Activated CD4-positive, alpha-beta memory T cell treated with anti-CD3 and anti-CD28 coated beads for 36 hours (primary cell): ENCODE measurements at regions not wholly inside any gene's neighbourhood (a gene's known extent, or its start where the extent isn't known, plus 50 kb on each side); places are given as distances from the start of the nearest gene placed in this dataset.

Experiments
- CTCF ChIA-PET: fragments of 350-600 bp; sonication (Branson Sonifier 250); formaldehyde crosslinking; loops from one replicate; lab custom pipeline; 2021; ENCODE audit warnings: antibody characterized with exemption, inconsistent platforms; lab: Charles Lee
- POLR2A ChIA-PET: fragments of 350-600 bp; sonication (Branson Sonifier 250); formaldehyde crosslinking; loops from one replicate; lab custom pipeline; 2021; ENCODE audit warnings: antibody characterized with exemption; lab: Charles Lee
- DNase-seq: peaks from one replicate; pipeline ENCODE4 v3.0.0-alpha.2; 2020
- H3K27ac Mint-ChIP-seq: one replicate; pipeline ENCODE4 v1.8.0; 2021; ENCODE audit warnings: mixed read lengths
- H3K27me3 Mint-ChIP-seq: one replicate; pipeline ENCODE4 v1.8.0; 2021; ENCODE audit warnings: mixed read lengths
- H3K36me3 Mint-ChIP-seq: one replicate; pipeline ENCODE4 v1.8.0; 2021; ENCODE audit warnings: mixed read lengths
- H3K4me1 Mint-ChIP-seq: one replicate; pipeline ENCODE4 v1.8.0; 2021; ENCODE audit warnings: low read depth, mixed read lengths
- H3K4me3 Mint-ChIP-seq: one replicate; pipeline ENCODE4 v1.8.0; 2021; ENCODE audit warnings: mild to moderate bottlenecking, mixed read lengths
- H3K9me3 Mint-ChIP-seq: one replicate; pipeline ENCODE4 v1.8.0; 2021; ENCODE audit warnings: mixed read lengths
- intact Hi-C: fragments of 100-400 bp; cut with micrococcal nuclease; formaldehyde crosslinking; loops from one replicate; pipeline ENCODE4 v1.15.1; 2023

- POLR2A ChIA-PET: no interaction called here
- CTCF ChIA-PET: no interaction called here
- H3K4me1 Mint-ChIP-seq: no peaks in the 10 kb centered on the region
- no peak overlapping the region for H3K4me3 Mint-ChIP-seq
- DNase-seq: no peak
- no peaks in the 10 kb centered on the region for H3K27me3 Mint-ChIP-seq
- intact Hi-C loops: no loop called here
- H3K27ac Mint-ChIP-seq: no peak overlapping the region
- no peaks in the 10 kb centered on the region for H3K9me3 Mint-ChIP-seq
- H3K36me3 Mint-ChIP-seq: no peaks in the 10 kb centered on the region
Measured at GRCh38 chr3:178907081-178907480, 164.5 kb downstream of the ZMAT3 start.

GRCh38 chr3:178901204-178901603, 170.4 kb downstream of the ZMAT3 start:
- Mint-ChIP-seq H3K36me3 (no peaks in the 10 kb centered on the region), H3K27ac (no peak overlapping the region), H3K9me3 (no peaks in the 10 kb centered on the region), H3K27me3 (no peaks in the 10 kb centered on the region), H3K4me1 (no peaks in the 10 kb centered on the region), H3K4me3 (no peak overlapping the region)
- no peak for DNase-seq
- ChIA-PET CTCF (no interaction called here), POLR2A (no interaction called here)
- intact Hi-C loops: no loop called here

- ChIA-PET CTCF (no interaction called here), POLR2A (no interaction called here)
- no peak for DNase-seq
- Mint-ChIP-seq H3K4me1 (no peaks in the 10 kb centered on the region), H3K4me3 (no peak overlapping the region), H3K27me3 (no peaks in the 10 kb centered on the region), H3K27ac (no peak overlapping the region), H3K9me3 (no peaks in the 10 kb centered on the region), H3K36me3 (no peaks in the 10 kb centered on the region)
- intact Hi-C loops: no loop called here
Measured at GRCh38 chr3:178900029-178900646, 171.5 kb downstream of the ZMAT3 start.

GRCh38 chr3:178895178-178895789, 176.3 kb downstream of the ZMAT3 start:
- intact Hi-C loops: no loop called here
- Mint-ChIP-seq H3K27me3 (no peaks in the 10 kb centered on the region), H3K4me1 (no peaks in the 10 kb centered on the region), H3K27ac (no peak overlapping the region), H3K9me3 (peaks cover 6% of the 10 kb centered on the region), H3K4me3 (no peak overlapping the region), H3K36me3 (no peaks in the 10 kb centered on the region)
- ChIA-PET CTCF (no interaction called here), POLR2A (no interaction called here)
- DNase-seq: no peak
